Endothelial cell (in vitro differentiated cells): ENCODE measurements at regions not wholly inside any gene's neighbourhood (a gene's known extent, or its start where the extent isn't known, plus 50 kb on each side); places are given as distances from the start of the nearest gene placed in this dataset.

Source experiments
- DNase-seq: peaks from one replicate; pipeline ENCODE4 v3.0.0; 2021; ENCODE audit warnings: low spot score
- H3K27ac Mint-ChIP-seq: one replicate; pipeline ENCODE4 v1.8.0; 2021; ENCODE audit warnings: mixed read lengths, inconsistent platforms; ENCODE audit not compliant: unreplicated experiment
- H3K27me3 Mint-ChIP-seq: one replicate; pipeline ENCODE4 v1.8.0; 2021; ENCODE audit warnings: mild to moderate bottlenecking, moderate library complexity, mixed read lengths, inconsistent platforms; ENCODE audit not compliant: unreplicated experiment
- H3K36me3 Mint-ChIP-seq: one replicate; pipeline ENCODE4 v1.8.0; 2021; ENCODE audit warnings: mild to moderate bottlenecking, low read depth, mixed read lengths, inconsistent platforms; ENCODE audit not compliant: unreplicated experiment
- H3K4me1 Mint-ChIP-seq: one replicate; pipeline ENCODE4 v1.8.0; 2021; ENCODE audit warnings: mild to moderate bottlenecking, mixed read lengths, inconsistent platforms; ENCODE audit not compliant: unreplicated experiment
- H3K4me3 Mint-ChIP-seq: one replicate; pipeline ENCODE4 v1.8.0; 2021; ENCODE audit warnings: mild to moderate bottlenecking, mixed read lengths, inconsistent platforms; ENCODE audit not compliant: unreplicated experiment
- H3K9me3 Mint-ChIP-seq: one replicate; pipeline ENCODE4 v1.8.0; 2021; ENCODE audit warnings: mixed read lengths, inconsistent platforms; ENCODE audit not compliant: unreplicated experiment
- CTCF ChIP-seq: fragments of 200-600 bp; sonication (generic); IDR thresholded peaks from one replicate; pipeline ENCODE4 v1.5.0; 2021; ENCODE audit warnings: antibody characterized with exemption; ENCODE audit not compliant: unreplicated experiment

GRCh38 chr5:120852222-120852860, 388.2 kb downstream of the PRR16 start:
- Mint-ChIP-seq H3K27ac (no peak overlapping the region), H3K36me3 (no peaks in the 10 kb centered on the region), H3K27me3 (no peaks in the 10 kb centered on the region), H3K4me3 (no peak overlapping the region), H3K9me3 (no peaks in the 10 kb centered on the region), H3K4me1 (no peaks in the 10 kb centered on the region)
- TF ChIP-seq CTCF = no peak
- DNase-seq = no peak

- no peak for DNase-seq
- Mint-ChIP-seq H3K9me3 (no peaks in the 10 kb centered on the region), H3K27ac (no peak overlapping the region), H3K27me3 (peaks cover 2% of the 10 kb centered on the region), H3K4me1 (no peaks in the 10 kb centered on the region), H3K36me3 (no peaks in the 10 kb centered on the region), H3K4me3 (no peak overlapping the region)
- TF ChIP-seq CTCF = no peak
These were observed 402.9 kb downstream of the PRR16 start for GRCh38 chr5:120866997-120867396.

- Mint-ChIP-seq H3K4me3 (no peak overlapping the region), H3K27ac (no peak overlapping the region), H3K9me3 (no peaks in the 10 kb centered on the region), H3K36me3 (no peaks in the 10 kb centered on the region), H3K4me1 (no peaks in the 10 kb centered on the region), H3K27me3 (peaks cover 2% of the 10 kb centered on the region)
- DNase-seq = no peak
- TF ChIP-seq CTCF = no peak
These were observed 405.7 kb downstream of the PRR16 start for GRCh38 chr5:120869831-120870230.

GRCh38 chr5:120872297-120872696, 408.2 kb downstream of the PRR16 start:
- TF ChIP-seq CTCF = no peak
- Mint-ChIP-seq H3K4me3 (no peak overlapping the region), H3K36me3 (no peaks in the 10 kb centered on the region), H3K27ac (no peak overlapping the region), H3K4me1 (no peaks in the 10 kb centered on the region), H3K9me3 (no peaks in the 10 kb centered on the region), H3K27me3 (peaks cover 2% of the 10 kb centered on the region)
- no peak for DNase-seq

GRCh38 chr5:120873083-120873482, 409.0 kb downstream of the PRR16 start:
- no peaks in the 10 kb centered on the region for H3K9me3 Mint-ChIP-seq
- H3K4me1 Mint-ChIP-seq = no peaks in the 10 kb centered on the region
- no peak overlapping the region for H3K4me3 Mint-ChIP-seq
- no peak for TF ChIP-seq CTCF
- H3K27ac Mint-ChIP-seq = no peak overlapping the region
- H3K27me3 Mint-ChIP-seq = peaks cover 2% of the 10 kb centered on the region
- no peaks in the 10 kb centered on the region for H3K36me3 Mint-ChIP-seq
- no peak for DNase-seq
